SK-N-MC (cell line): ENCODE measurements at regions not wholly inside any gene's neighbourhood (a gene's known extent, or its start where the extent isn't known, plus 50 kb on each side); places are given as distances from the start of the nearest gene placed in this dataset.
"Not testable (repeated sequence)": the region's sequence is repeated elsewhere in the genome, so short reads cannot be mapped to it uniquely, and the experiment has no call there.

Source experiments
- EZH2 ChIP-seq: fragments of 200-600 bp; sonication (generic); IDR thresholded peaks from one replicate; pipeline ENCODE4 v1.6.1; 2017; ENCODE audit warnings: antibody characterized with exemption
- POLR2AphosphoS5 ChIP-seq: IDR thresholded peaks from 2 replicates; pipeline ENCODE4 v1.6.1; 2012; ENCODE audit warnings: mild to moderate bottlenecking, low read depth, low read length, borderline replicate concordance

- not testable (repeated sequence) for TF ChIP-seq POLR2AphosphoS5, EZH2
Observed at GRCh38 chr2:111355823-111356511, 235.3 kb downstream of the BCL2L11 start.
